ENCODE measurements at regions not wholly inside any gene's neighbourhood (a gene's known extent, or its start where the extent isn't known, plus 50 kb on each side); places are given as distances from the start of the nearest gene placed in this dataset.

DNA sequence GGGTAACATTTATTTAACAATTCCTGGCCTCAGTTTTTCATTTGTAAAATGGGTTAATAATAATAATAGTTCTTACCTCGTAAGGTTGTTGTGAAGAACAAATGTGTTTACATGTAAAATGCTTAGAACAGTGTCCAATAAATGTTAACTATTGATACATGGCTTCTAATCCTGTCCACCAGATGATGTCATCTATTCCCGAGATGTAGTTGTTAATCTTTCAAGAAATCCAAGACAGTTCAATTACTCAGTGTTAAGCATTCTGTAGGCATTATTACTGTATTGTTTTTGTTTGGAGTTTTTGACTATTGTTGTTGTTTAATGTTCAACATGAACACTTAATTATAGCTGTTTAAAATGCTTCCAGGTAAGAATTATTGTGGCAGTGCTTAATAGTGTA lies 131.0 kb upstream of the FNDC3A start:
- H3K79me2 ChIP-seq (ENCODE audit: insufficient read depth), result no peaks in the 10 kb centered on the region
- no peaks in the 10 kb centered on the region for H3K27me3 ChIP-seq (ENCODE audit: insufficient read depth)
- 86% methylated on average over 2 of the region's 2 CpGs for WGBS (ENCODE audit: low lambda C conversion rate)
- POLR2A ChIA-PET, result no interaction called here
- CTCF ChIA-PET, result no interaction called here
- H3K4me1 ChIP-seq (ENCODE audit: control insufficient read depth in 1 of 2, insufficient read depth in 2 of 2, low read depth in 1 of 2, low read length in 1 of 2), result no peaks in the 10 kb centered on the region
- H3K9me3 ChIP-seq, result no peaks in the 10 kb centered on the region
- H3K9me2 ChIP-seq, result no peaks in the 10 kb centered on the region
- H3K36me3 ChIP-seq (replicated peaks in 1 of 2; ENCODE audit: control insufficient read depth in 1 of 2, insufficient read depth in 2 of 2, low read length in 1 of 2), result no peaks in the 10 kb centered on the region
- H3F3A ChIP-seq (replicated peaks; ENCODE audit: insufficient read depth), result no peaks in the 10 kb centered on the region
- no peak overlapping the region for H3K27ac ChIP-seq (ENCODE audit: low read depth in 2 of 2, low read length in 1 of 2)
- H3K4me2 ChIP-seq, result no peak overlapping the region
- no peak for DNase-seq
- no peak overlapping the region for H3K4me3 ChIP-seq (ENCODE audit: low read depth in 2 of 2, low read length in 1 of 2)
- no peak overlapping the region for H2AFZ ChIP-seq (ENCODE audit: low read depth)
- TF ChIP-seq RAD21 (IDR thresholded peaks at IDR 0.05; ENCODE audit: low read length), result no peak
- H4K20me1 ChIP-seq (ENCODE audit: insufficient read depth), result no peaks in the 10 kb centered on the region
- no peak overlapping the region for H3K9ac ChIP-seq

DNA sequence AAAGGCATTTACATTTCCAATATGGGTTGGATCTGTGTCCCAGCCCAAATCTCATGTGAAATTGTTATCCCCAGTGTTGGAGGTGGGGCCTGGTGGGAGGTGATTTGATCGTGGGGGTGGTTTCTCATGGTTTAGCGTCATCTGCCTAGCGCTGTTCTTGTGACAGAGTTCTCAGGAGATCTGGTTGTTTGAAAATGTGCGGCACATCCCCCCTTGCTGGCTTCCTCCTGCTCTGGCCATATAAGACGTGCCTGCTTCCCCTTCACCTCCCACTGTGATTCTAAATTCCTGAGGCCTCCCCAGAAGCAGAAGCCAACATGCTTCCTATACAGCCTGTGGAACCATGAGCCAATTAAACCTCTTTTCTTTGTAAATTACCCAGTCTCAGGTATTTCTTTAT lies 126.2 kb upstream of the FNDC3A start:
- Histone ChIP-seq H3K9me3 (no peaks in the 10 kb centered on the region), H3K79me2 (ENCODE audit: insufficient read depth) (no peaks in the 10 kb centered on the region), H3K4me2 (no peak overlapping the region), H4K20me1 (ENCODE audit: insufficient read depth) (no peaks in the 10 kb centered on the region), H2AFZ (ENCODE audit: low read depth) (no peak overlapping the region), H3K27me3 (ENCODE audit: insufficient read depth) (no peaks in the 10 kb centered on the region), H3K4me1 (ENCODE audit: control insufficient read depth in 1 of 2, insufficient read depth in 2 of 2, low read depth in 1 of 2, low read length in 1 of 2) (no peaks in the 10 kb centered on the region), H3K36me3 (replicated peaks in 1 of 2; ENCODE audit: control insufficient read depth in 1 of 2, insufficient read depth in 2 of 2, low read length in 1 of 2) (no peaks in the 10 kb centered on the region), H3F3A (replicated peaks; ENCODE audit: insufficient read depth) (no peaks in the 10 kb centered on the region), H3K27ac (ENCODE audit: low read depth in 2 of 2, low read length in 1 of 2) (no peak overlapping the region), H3K4me3 (ENCODE audit: low read depth in 2 of 2, low read length in 1 of 2) (no peak overlapping the region), H3K9me2 (no peaks in the 10 kb centered on the region), H3K9ac (no peak overlapping the region)
- TF ChIP-seq JUND (IDR thresholded peaks at IDR 0.05), result no peak
- POLR2A ChIA-PET, result no interaction called here
- WGBS (ENCODE audit: low lambda C conversion rate), result 87% methylated on average over 5 of the region's 5 CpGs
- CTCF ChIA-PET, result no interaction called here
- DNase-seq, result no peak

GRCh38 chr13:48851707-48852106 lies 124.0 kb upstream of the FNDC3A start:
- ChIA-PET POLR2A (no interaction called here), CTCF (no interaction called here)
- Histone ChIP-seq H3F3A (replicated peaks; ENCODE audit: insufficient read depth) (no peaks in the 10 kb centered on the region), H3K9me3 (no peaks in the 10 kb centered on the region), H3K9ac (no peak overlapping the region), H3K27ac (ENCODE audit: low read depth in 2 of 2, low read length in 1 of 2) (no peak overlapping the region), H3K27me3 (ENCODE audit: insufficient read depth) (no peaks in the 10 kb centered on the region), H3K4me3 (ENCODE audit: low read depth in 2 of 2, low read length in 1 of 2) (no peak overlapping the region), H3K79me2 (ENCODE audit: insufficient read depth) (no peaks in the 10 kb centered on the region), H2AFZ (ENCODE audit: low read depth) (no peak overlapping the region), H3K4me1 (ENCODE audit: control insufficient read depth in 1 of 2, insufficient read depth in 2 of 2, low read depth in 1 of 2, low read length in 1 of 2) (no peaks in the 10 kb centered on the region; a peak in 1 of 4 replicates), H3K9me2 (no peaks in the 10 kb centered on the region), H3K4me2 (no peak overlapping the region), H4K20me1 (ENCODE audit: insufficient read depth) (no peaks in the 10 kb centered on the region), H3K36me3 (replicated peaks in 1 of 2; ENCODE audit: control insufficient read depth in 1 of 2, insufficient read depth in 2 of 2, low read length in 1 of 2) (no peaks in the 10 kb centered on the region)
- DNase-seq, result no peak
- 91% methylated on average over 2 of the region's 2 CpGs for WGBS (ENCODE audit: low lambda C conversion rate)
- TF ChIP-seq PBX3 (IDR thresholded peaks at IDR 0.05) (no peak), MXI1 (IDR thresholded peaks at IDR 0.05; ENCODE audit: low read depth, low read length) (no peak), EZH2phosphoT487 (IDR thresholded peaks at IDR 0.05; ENCODE audit: borderline replicate concordance, low read depth) (no peak), ELF1 (IDR thresholded peaks at IDR 0.05) (no peak), TAF1 (IDR thresholded peaks at IDR 0.05; ENCODE audit: borderline replicate concordance, low read depth, low read length) (no peak), CHD2 (IDR thresholded peaks at IDR 0.05; ENCODE audit: low read length, partially characterized antibody) (no peak), SIN3A (IDR thresholded peaks at IDR 0.05; ENCODE audit: borderline replicate concordance, low read depth, low read length) (no peak), RXRA (IDR thresholded peaks at IDR 0.05; ENCODE audit: borderline replicate concordance, low read depth) (no peak), FOXM1 (IDR thresholded peaks at IDR 0.05; ENCODE audit: low read depth) (no peak), MEF2A (IDR thresholded peaks at IDR 0.05; ENCODE audit: borderline replicate concordance, low read depth) (no peak), SMC3 (IDR thresholded peaks at IDR 0.05; ENCODE audit: low read depth, low read length) (no peak), FOXJ3 (CRISPR knock-in tag; IDR thresholded peaks at IDR 0.05) (no peak), TEAD4 (IDR thresholded peaks at IDR 0.05; ENCODE audit: borderline replicate concordance, insufficient read depth) (no peak), NRF1 (IDR thresholded peaks at IDR 0.05; ENCODE audit: low read depth, low read length) (no peak)
- TF ChIP-seq, protein P1, sequence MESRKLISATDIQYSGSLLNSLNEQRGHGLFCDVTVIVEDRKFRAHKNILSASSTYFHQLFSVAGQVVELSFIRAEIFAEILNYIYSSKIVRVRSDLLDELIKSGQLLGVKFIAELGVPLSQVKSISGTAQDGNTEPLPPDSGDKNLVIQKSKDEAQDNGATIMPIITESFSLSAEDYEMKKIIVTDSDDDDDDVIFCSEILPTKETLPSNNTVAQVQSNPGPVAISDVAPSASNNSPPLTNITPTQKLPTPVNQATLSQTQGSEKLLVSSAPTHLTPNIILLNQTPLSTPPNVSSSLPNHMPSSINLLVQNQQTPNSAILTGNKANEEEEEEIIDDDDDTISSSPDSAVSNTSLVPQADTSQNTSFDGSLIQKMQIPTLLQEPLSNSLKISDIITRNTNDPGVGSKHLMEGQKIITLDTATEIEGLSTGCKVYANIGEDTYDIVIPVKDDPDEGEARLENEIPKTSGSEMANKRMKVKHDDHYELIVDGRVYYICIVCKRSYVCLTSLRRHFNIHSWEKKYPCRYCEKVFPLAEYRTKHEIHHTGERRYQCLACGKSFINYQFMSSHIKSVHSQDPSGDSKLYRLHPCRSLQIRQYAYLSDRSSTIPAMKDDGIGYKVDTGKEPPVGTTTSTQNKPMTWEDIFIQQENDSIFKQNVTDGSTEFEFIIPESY (IDR thresholded peaks at IDR 0.05; ENCODE audit: borderline replicate concordance, low read depth), result no peak
- TF ChIP-seq, protein P2, sequence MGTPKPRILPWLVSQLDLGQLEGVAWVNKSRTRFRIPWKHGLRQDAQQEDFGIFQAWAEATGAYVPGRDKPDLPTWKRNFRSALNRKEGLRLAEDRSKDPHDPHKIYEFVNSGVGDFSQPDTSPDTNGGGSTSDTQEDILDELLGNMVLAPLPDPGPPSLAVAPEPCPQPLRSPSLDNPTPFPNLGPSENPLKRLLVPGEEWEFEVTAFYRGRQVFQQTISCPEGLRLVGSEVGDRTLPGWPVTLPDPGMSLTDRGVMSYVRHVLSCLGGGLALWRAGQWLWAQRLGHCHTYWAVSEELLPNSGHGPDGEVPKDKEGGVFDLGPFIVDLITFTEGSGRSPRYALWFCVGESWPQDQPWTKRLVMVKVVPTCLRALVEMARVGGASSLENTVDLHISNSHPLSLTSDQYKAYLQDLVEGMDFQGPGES (IDR thresholded peaks at IDR 0.05; ENCODE audit: low read depth, low read length), result no peak
- TF ChIP-seq, protein P3, sequence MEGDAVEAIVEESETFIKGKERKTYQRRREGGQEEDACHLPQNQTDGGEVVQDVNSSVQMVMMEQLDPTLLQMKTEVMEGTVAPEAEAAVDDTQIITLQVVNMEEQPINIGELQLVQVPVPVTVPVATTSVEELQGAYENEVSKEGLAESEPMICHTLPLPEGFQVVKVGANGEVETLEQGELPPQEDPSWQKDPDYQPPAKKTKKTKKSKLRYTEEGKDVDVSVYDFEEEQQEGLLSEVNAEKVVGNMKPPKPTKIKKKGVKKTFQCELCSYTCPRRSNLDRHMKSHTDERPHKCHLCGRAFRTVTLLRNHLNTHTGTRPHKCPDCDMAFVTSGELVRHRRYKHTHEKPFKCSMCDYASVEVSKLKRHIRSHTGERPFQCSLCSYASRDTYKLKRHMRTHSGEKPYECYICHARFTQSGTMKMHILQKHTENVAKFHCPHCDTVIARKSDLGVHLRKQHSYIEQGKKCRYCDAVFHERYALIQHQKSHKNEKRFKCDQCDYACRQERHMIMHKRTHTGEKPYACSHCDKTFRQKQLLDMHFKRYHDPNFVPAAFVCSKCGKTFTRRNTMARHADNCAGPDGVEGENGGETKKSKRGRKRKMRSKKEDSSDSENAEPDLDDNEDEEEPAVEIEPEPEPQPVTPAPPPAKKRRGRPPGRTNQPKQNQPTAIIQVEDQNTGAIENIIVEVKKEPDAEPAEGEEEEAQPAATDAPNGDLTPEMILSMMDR (IDR thresholded peaks at IDR 0.05), result no peak
